OCI-LY7 (cell line): ENCODE measurements at regions not wholly inside any gene's neighbourhood (a gene's known extent, or its start where the extent isn't known, plus 50 kb on each side); places are given as distances from the start of the nearest gene placed in this dataset.

ENCODE experiments used
- BruUV-seq: library from RNA; stranded (reverse); fragments of 400-500 nt; replicated peaks from 2 replicates; lab custom pipeline; 2021; lab: Mats Ljungman, UMichigan
- CTCF ChIA-PET: fragments of 300-600 bp; sonication (Branson Sonifier 250); formaldehyde crosslinking; loops from one replicate; lab custom pipeline; 2022; ENCODE audit warnings: antibody characterized with exemption; ENCODE audit not compliant: unreplicated experiment; lab: Charles Lee
- POLR2A ChIA-PET: fragments of 300-600 bp; sonication (Branson Sonifier 250); formaldehyde crosslinking; loops from one replicate; lab custom pipeline; 2022; ENCODE audit warnings: antibody characterized with exemption; lab: Charles Lee
- DNase-seq: peaks from one replicate; pipeline ENCODE4 v3.0.0-alpha.2; 2015; ENCODE audit warnings: low spot score
- H2AFZ ChIP-seq: fragments of 200-600 bp; sonication (generic), shearing (Covaris generic); 2 replicates; pipeline ENCODE4 v1.6.1; 2014; ENCODE audit warnings: mild to moderate bottlenecking, antibody characterized with exemption, low read length, moderate library complexity
- H3K27ac ChIP-seq: fragments of 200-600 bp; sonication (generic); 2 replicates; pipeline ENCODE4 v1.5.1; 2014; ENCODE audit warnings: mixed run types, low read depth, mild to moderate bottlenecking, moderate library complexity, low read length, inconsistent platforms; ENCODE audit not compliant: poor library complexity, severe bottlenecking
- H3K36me3 ChIP-seq: fragments of 200-600 bp; sonication (generic); 2 replicates; pipeline ENCODE4 v1.6.1; 2014; ENCODE audit warnings: mild to moderate bottlenecking, antibody characterized with exemption, low read length, moderate library complexity, mixed read lengths; ENCODE audit not compliant: insufficient read depth
- H3K4me1 ChIP-seq: fragments of 200-600 bp; sonication (generic); 2 replicates; pipeline ENCODE4 v1.5.1; 2014; ENCODE audit warnings: mild to moderate bottlenecking, low read length; ENCODE audit not compliant: insufficient read depth, poor library complexity, severe bottlenecking
- H3K4me2 ChIP-seq: fragments of 200-600 bp; sonication (generic); 2 replicates; pipeline ENCODE4 v1.6.1; 2014; ENCODE audit warnings: mild to moderate bottlenecking, low read length
- H3K4me3 ChIP-seq: fragments of 200-600 bp; sonication (generic); 2 replicates; pipeline ENCODE4 v1.5.1; 2014; ENCODE audit warnings: mild to moderate bottlenecking, low read depth, low read length; ENCODE audit not compliant: poor library complexity, severe bottlenecking
- H3K79me2 ChIP-seq: fragments of 200-600 bp; sonication (generic); 2 replicates; pipeline ENCODE4 v1.6.1; 2016; ENCODE audit warnings: low read depth, mild to moderate bottlenecking, low read length, moderate library complexity, mixed read lengths; ENCODE audit not compliant: insufficient read depth
- H3K9me2 ChIP-seq: fragments of 200-600 bp; sonication (generic); 2 replicates; pipeline ENCODE4 v1.6.1; 2016; ENCODE audit warnings: mild to moderate bottlenecking, low read length, mixed read lengths; ENCODE audit not compliant: insufficient read depth
- H3K9me3 ChIP-seq: fragments of 200-600 bp; sonication (generic); 2 replicates; pipeline ENCODE4 v1.6.1; 2014; ENCODE audit warnings: mild to moderate bottlenecking, mixed run types, low read length, mixed read lengths
- H4K20me1 ChIP-seq: fragments of 200-600 bp; sonication (generic); 2 replicates; pipeline ENCODE4 v1.6.1; 2014; ENCODE audit warnings: mild to moderate bottlenecking, antibody characterized with exemption, low read length, moderate library complexity, mixed read lengths; ENCODE audit not compliant: insufficient read depth
- EZH2phosphoT487 ChIP-seq: fragments of 200-600 bp; sonication (generic); IDR thresholded peaks from 2 replicates; pipeline ENCODE4 v1.6.1; 2018; ENCODE audit warnings: low read depth, borderline replicate concordance, mild to moderate bottlenecking, mixed run types, antibody characterized with exemption, low read length, moderate library complexity, mixed read lengths
- intact Hi-C: fragments of 100-400 bp; cut with micrococcal nuclease; formaldehyde crosslinking; loops from one replicate; pipeline ENCODE4 v1.10.0; 2022; ENCODE audit not compliant: unreplicated experiment
- TF ChIP-seq, protein P1 (sequence below): fragments of 200-600 bp; sonication (generic); conservative IDR thresholded peaks from 2 replicates; pipeline ENCODE4 v1.5.1; 2014; ENCODE audit warnings: mild to moderate bottlenecking, antibody characterized with exemption, low read length, moderate library complexity, mixed read lengths

GRCh38 chr3:103906304-103906703 lies 1460.4 kb upstream of the ALCAM start:
- no TSS peak for BruUV-seq
- H4K20me1 ChIP-seq: no peaks in the 10 kb centered on the region
- no peaks in the 10 kb centered on the region for H3K4me1 ChIP-seq
- H3K36me3 ChIP-seq: no peaks in the 10 kb centered on the region
- no peak for TF ChIP-seq EZH2phosphoT487
- TF ChIP-seq, protein P1, sequence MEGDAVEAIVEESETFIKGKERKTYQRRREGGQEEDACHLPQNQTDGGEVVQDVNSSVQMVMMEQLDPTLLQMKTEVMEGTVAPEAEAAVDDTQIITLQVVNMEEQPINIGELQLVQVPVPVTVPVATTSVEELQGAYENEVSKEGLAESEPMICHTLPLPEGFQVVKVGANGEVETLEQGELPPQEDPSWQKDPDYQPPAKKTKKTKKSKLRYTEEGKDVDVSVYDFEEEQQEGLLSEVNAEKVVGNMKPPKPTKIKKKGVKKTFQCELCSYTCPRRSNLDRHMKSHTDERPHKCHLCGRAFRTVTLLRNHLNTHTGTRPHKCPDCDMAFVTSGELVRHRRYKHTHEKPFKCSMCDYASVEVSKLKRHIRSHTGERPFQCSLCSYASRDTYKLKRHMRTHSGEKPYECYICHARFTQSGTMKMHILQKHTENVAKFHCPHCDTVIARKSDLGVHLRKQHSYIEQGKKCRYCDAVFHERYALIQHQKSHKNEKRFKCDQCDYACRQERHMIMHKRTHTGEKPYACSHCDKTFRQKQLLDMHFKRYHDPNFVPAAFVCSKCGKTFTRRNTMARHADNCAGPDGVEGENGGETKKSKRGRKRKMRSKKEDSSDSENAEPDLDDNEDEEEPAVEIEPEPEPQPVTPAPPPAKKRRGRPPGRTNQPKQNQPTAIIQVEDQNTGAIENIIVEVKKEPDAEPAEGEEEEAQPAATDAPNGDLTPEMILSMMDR: no peak
- intact Hi-C loops: no loop called here
- H2AFZ ChIP-seq: no peak overlapping the region
- H3K79me2 ChIP-seq: no peaks in the 10 kb centered on the region
- DNase-seq: no peak
- H3K4me2 ChIP-seq: no peak overlapping the region
- H3K27ac ChIP-seq: no peak overlapping the region
- ChIA-PET POLR2A (interaction anchor here (0.6 to 0.7 kb wide), 2 partner anchors 13 to 237 kb away, joined by 3 read pairs; no protein-coding TSS in a partner anchor), CTCF (no interaction called here)
- H3K9me3 ChIP-seq: no peaks in the 10 kb centered on the region
- H3K4me3 ChIP-seq: no peak overlapping the region
- no peaks in the 10 kb centered on the region for H3K9me2 ChIP-seq

DNA sequence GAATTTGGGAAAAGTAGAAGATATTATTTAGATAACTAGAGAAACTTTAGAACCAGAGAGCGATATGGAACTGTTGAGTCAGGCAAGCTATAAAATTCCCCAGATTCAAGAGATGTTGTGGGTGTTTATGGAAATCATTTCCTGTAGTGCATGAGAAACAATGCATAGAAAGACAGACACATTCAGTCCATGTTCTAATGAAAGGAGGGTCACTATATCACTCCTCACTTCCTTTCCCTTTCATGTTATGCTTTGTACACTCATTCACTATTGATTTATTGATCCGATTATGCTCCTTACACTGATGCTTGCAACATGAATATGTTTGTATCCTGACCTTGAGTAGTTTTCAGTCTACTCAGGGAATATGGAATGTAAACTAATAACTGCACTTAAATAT lies 1459.9 kb upstream of the ALCAM start:
- H2AFZ ChIP-seq: no peak overlapping the region
- intact Hi-C loops: no loop called here
- DNase-seq: no peak
- no peak overlapping the region for H3K4me3 ChIP-seq
- H3K27ac ChIP-seq: no peak overlapping the region
- H4K20me1 ChIP-seq: no peaks in the 10 kb centered on the region
- no peaks in the 10 kb centered on the region for H3K9me2 ChIP-seq
- CTCF ChIA-PET: no interaction called here
- H3K4me2 ChIP-seq: no peak overlapping the region
- no peaks in the 10 kb centered on the region for H3K9me3 ChIP-seq
- POLR2A ChIA-PET: interaction anchor here (0.6 to 0.7 kb wide), 2 partner anchors 14 to 237 kb away, joined by 3 read pairs; no protein-coding TSS in a partner anchor
- no TSS peak for BruUV-seq
- TF ChIP-seq, protein P1: no peak
- TF ChIP-seq EZH2phosphoT487: no peak
- no peaks in the 10 kb centered on the region for H3K36me3 ChIP-seq
- no peaks in the 10 kb centered on the region for H3K79me2 ChIP-seq
- H3K4me1 ChIP-seq: no peaks in the 10 kb centered on the region

- no peaks in the 10 kb centered on the region for H3K79me2 ChIP-seq
- H3K27ac ChIP-seq: no peak overlapping the region
- no peak for DNase-seq
- TF ChIP-seq EZH2phosphoT487: no peak
- TF ChIP-seq, protein P1: no peak
- H4K20me1 ChIP-seq: no peaks in the 10 kb centered on the region
- H2AFZ ChIP-seq: no peak overlapping the region
- POLR2A ChIA-PET: interaction anchor here (0.5 kb wide), 1 partner anchor 308 kb away, joined by 3 read pairs; no protein-coding TSS in a partner anchor
- H3K4me3 ChIP-seq: no peak overlapping the region
- no peak overlapping the region for H3K4me2 ChIP-seq
- H3K4me1 ChIP-seq: no peaks in the 10 kb centered on the region
- no peaks in the 10 kb centered on the region for H3K36me3 ChIP-seq
- intact Hi-C loops: no loop called here
- BruUV-seq: no TSS peak
- no peaks in the 10 kb centered on the region for H3K9me3 ChIP-seq
- H3K9me2 ChIP-seq: no peaks in the 10 kb centered on the region
- CTCF ChIA-PET: no interaction called here
Observed at GRCh38 chr3:103907567-103907966, 1459.1 kb upstream of the ALCAM start.
